GM23338 (cell line): ENCODE measurements at regions not wholly inside any gene's neighbourhood (a gene's known extent, or its start where the extent isn't known, plus 50 kb on each side); places are given as distances from the start of the nearest gene placed in this dataset.

Experiments used
- ATAC-seq: fragments of 200-7000 bp; cut with Tn5 transposase; 3 replicates; pipeline ENCODE4 v1.9.1; 2020
- DNase-seq: peaks from one replicate; pipeline ENCODE4 v3.0.0-alpha.2; 2015; ENCODE audit warnings: low spot score
- H2AFZ ChIP-seq: fragments of 200-600 bp; sonication (generic); 2 replicates; pipeline ENCODE4 v1.8.0; 2016; ENCODE audit warnings: antibody characterized with exemption, mild to moderate bottlenecking, moderate library complexity
- H3F3A ChIP-seq: fragments of 200-600 bp; sonication (generic); replicated peaks from 2 replicates; pipeline ENCODE4 v1.8.0; 2017; ENCODE audit warnings: antibody characterized with exemption, mixed run types, low read depth
- H3K27ac ChIP-seq: fragments of 200-600 bp; sonication (generic); 2 replicates; pipeline ENCODE4 v1.6.1; 2016; ENCODE audit warnings: low read depth
- H3K27me3 ChIP-seq: fragments of 200-600 bp; sonication (generic); 2 replicates; pipeline ENCODE4 v1.8.0; 2016; ENCODE audit warnings: mild to moderate bottlenecking, mixed run types, moderate library complexity; ENCODE audit not compliant: insufficient read depth
- H3K36me3 ChIP-seq: fragments of 200-600 bp; sonication (generic); 2 replicates; pipeline ENCODE4 v1.8.0; 2016; ENCODE audit warnings: mild to moderate bottlenecking; ENCODE audit not compliant: insufficient read depth
- H3K4me1 ChIP-seq: fragments of 200-600 bp; sonication (generic); 2 replicates; pipeline ENCODE4 v1.8.0; 2016; ENCODE audit warnings: mild to moderate bottlenecking, moderate library complexity; ENCODE audit not compliant: insufficient read depth
- H3K4me2 ChIP-seq: fragments of 200-600 bp; sonication (generic); 2 replicates; pipeline ENCODE4 v1.7.1; 2017; ENCODE audit warnings: mixed run types
- H3K4me3 ChIP-seq: fragments of 200-600 bp; sonication (generic); 2 replicates; pipeline ENCODE4 v1.6.1; 2016; ENCODE audit warnings: mixed run types
- H3K79me2 ChIP-seq: fragments of 200-600 bp; sonication (generic); replicated peaks from 2 replicates; pipeline ENCODE4 v1.8.0; 2017; ENCODE audit warnings: mild to moderate bottlenecking; ENCODE audit not compliant: insufficient read depth
- H3K9me2 ChIP-seq: fragments of 200-600 bp; sonication (generic); 2 replicates; pipeline ENCODE4 v1.8.0; 2017; ENCODE audit not compliant: insufficient read depth
- H4K20me1 ChIP-seq: fragments of 200-600 bp; sonication (generic); replicated peaks from 2 replicates; pipeline ENCODE4 v1.8.0; 2017; ENCODE audit warnings: mild to moderate bottlenecking; ENCODE audit not compliant: insufficient read depth
- H3K27ac Mint-ChIP-seq: 2 replicates; pipeline ENCODE4 v1.8.0; 2020; ENCODE audit warnings: inconsistent platforms, mild to moderate bottlenecking, moderate library complexity, mixed read lengths
- H3K27me3 Mint-ChIP-seq: 3 replicates; pipeline ENCODE4 v1.8.0; 2022; ENCODE audit warnings: low read depth, mild to moderate bottlenecking, moderate library complexity, mixed read lengths, inconsistent platforms; ENCODE audit not compliant: insufficient read depth, poor library complexity
- H3K36me3 Mint-ChIP-seq: 3 replicates; pipeline ENCODE4 v1.8.0; 2021; ENCODE audit warnings: low read depth, mild to moderate bottlenecking, inconsistent platforms, moderate library complexity, mixed read lengths
- H3K4me1 Mint-ChIP-seq: 3 replicates; pipeline ENCODE4 v1.8.0; 2020; ENCODE audit warnings: mild to moderate bottlenecking, inconsistent platforms, mixed read lengths
- H3K4me3 Mint-ChIP-seq: 3 replicates; pipeline ENCODE4 v1.8.0; 2021; ENCODE audit warnings: moderate library complexity, mild to moderate bottlenecking, inconsistent platforms, mixed read lengths
- H3K9me3 Mint-ChIP-seq: 3 replicates; pipeline ENCODE4 v1.8.0; 2020; ENCODE audit warnings: moderate library complexity, mild to moderate bottlenecking, inconsistent platforms, mixed read lengths
- CREB1 ChIP-seq: fragments of 250-450 bp; sonication (Bioruptor Pico); IDR thresholded peaks from 2 replicates; pipeline ENCODE4 v1.5.0; 2020; ENCODE audit warnings: low read depth, mild to moderate bottlenecking, moderate library complexity
- EZH2 ChIP-seq: fragments of 200-600 bp; sonication (generic); IDR thresholded peaks from one replicate; pipeline ENCODE4 v1.8.0; 2017; ENCODE audit warnings: antibody characterized with exemption, mild to moderate bottlenecking, low read depth; ENCODE audit not compliant: unreplicated experiment
- EZH2phosphoT487 ChIP-seq: fragments of 200-600 bp; sonication (generic); IDR thresholded peaks from one replicate; pipeline ENCODE4 v1.8.1; 2018; ENCODE audit warnings: antibody characterized with exemption; ENCODE audit not compliant: unreplicated experiment
- JUNB ChIP-seq: IDR thresholded peaks from one replicate; pipeline ENCODE4 v1.6.1; 2016; ENCODE audit warnings: antibody characterized with exemption; ENCODE audit not compliant: unreplicated experiment
- NANOG ChIP-seq: IDR thresholded peaks from 2 replicates; pipeline ENCODE4 v1.6.1; 2016; ENCODE audit warnings: antibody characterized with exemption, borderline replicate concordance
- POLR2AphosphoS5 ChIP-seq: IDR thresholded peaks from 2 replicates; pipeline ENCODE4 v1.6.1; 2016; ENCODE audit warnings: antibody characterized with exemption, low read depth
- STAT1 ChIP-seq: IDR thresholded peaks from one replicate; pipeline ENCODE4 v1.6.1; 2016; ENCODE audit warnings: antibody characterized with exemption; ENCODE audit not compliant: unreplicated experiment
- ZNF114 ChIP-seq: fragments of 250-450 bp; sonication (Bioruptor Pico); IDR thresholded peaks from 2 replicates; pipeline ENCODE4 v1.5.0; 2020; ENCODE audit warnings: mild to moderate bottlenecking, moderate library complexity
- ZNF331 ChIP-seq: fragments of 250-450 bp; sonication (Bioruptor Pico); IDR thresholded peaks from 2 replicates; pipeline ENCODE4 v1.5.0; 2020; ENCODE audit warnings: low read depth, mild to moderate bottlenecking, moderate library complexity
- TF ChIP-seq, protein P1 (sequence below): IDR thresholded peaks from one replicate; pipeline ENCODE4 v1.6.1; 2018; ENCODE audit warnings: antibody characterized with exemption; ENCODE audit not compliant: unreplicated experiment
- TF ChIP-seq, protein P2 (sequence below), 2 experiments: fragments of 200-600 bp in 1 of 2; sonication (generic) in 1 of 2; conservative IDR thresholded peaks; 2 replicates each; pipeline versions ENCODE4 v1.5.1 to v1.6.1; 2016 to 2017; ENCODE audit warnings: antibody characterized with exemption in 2 of 2, low read depth in 2 of 2, mild to moderate bottlenecking in 2 of 2, moderate library complexity in 1 of 2
- TF ChIP-seq, protein P3 (sequence below): fragments of 250-450 bp; sonication (Bioruptor Pico); IDR thresholded peaks from 2 replicates; pipeline ENCODE4 v1.5.0; 2020; ENCODE audit warnings: mild to moderate bottlenecking, moderate library complexity
- TF ChIP-seq, protein P4 (sequence below): IDR thresholded peaks from 2 replicates; pipeline ENCODE4 v1.6.1; 2016; ENCODE audit warnings: antibody characterized with exemption

DNA sequence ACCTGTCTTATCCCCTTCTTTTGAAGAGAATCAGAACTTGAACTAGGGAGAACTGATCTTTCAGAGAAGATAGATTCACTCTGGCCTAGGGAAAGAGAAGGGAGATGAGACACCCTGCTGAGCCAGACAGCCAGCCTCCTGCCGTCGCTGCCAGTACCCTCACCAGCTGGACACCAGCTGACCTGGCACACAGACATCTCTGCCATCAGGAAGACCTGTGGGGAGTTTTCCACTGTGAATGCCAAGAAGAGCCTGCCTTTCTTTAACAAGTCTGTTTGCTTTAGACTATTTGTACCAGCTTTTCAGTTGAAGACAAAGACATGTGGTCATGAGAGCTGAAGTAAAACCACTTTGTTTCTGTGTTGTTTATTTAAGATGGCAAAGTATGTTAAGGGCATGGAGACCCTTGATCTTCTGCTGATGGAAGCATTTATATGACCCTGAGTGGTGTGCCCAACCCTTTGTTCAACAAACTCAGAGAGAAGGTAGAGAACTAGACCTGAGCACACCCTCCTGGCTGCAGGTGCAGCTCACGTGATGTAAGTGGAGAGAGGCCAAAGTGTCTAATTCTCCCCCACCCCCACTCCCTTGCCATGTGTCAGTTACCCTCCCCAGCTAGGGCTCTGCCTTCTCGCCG lies 82.3 kb upstream of the SLC24A3 start:
- peaks cover 2% of the 10 kb centered on the region for H3K27me3 Mint-ChIP-seq
- 0 out of 3 replicates have a peak, but pooled peaks cover 5% of the 10 kb centered on the region for H3K36me3 Mint-ChIP-seq

More for the DNA sequence above, 82.3 kb upstream of the SLC24A3 start:
- Histone ChIP-seq H4K20me1 (no peaks in the 10 kb centered on the region), H3K4me3 (no peak overlapping the region), H3K9me2 (no peaks in the 10 kb centered on the region), H3K36me3 (no peaks in the 10 kb centered on the region), H3K27ac (no peak overlapping the region), H3K27me3 (no peaks in the 10 kb centered on the region), H2AFZ (no peak overlapping the region), H3K79me2 (no peaks in the 10 kb centered on the region), H3K4me1 (no peaks in the 10 kb centered on the region), H3F3A (no peaks in the 10 kb centered on the region), H3K4me2 (no peak overlapping the region)
- H3K27ac Mint-ChIP-seq, result no peak overlapping the region
- H3K4me1 Mint-ChIP-seq, result no peaks in the 10 kb centered on the region
- no peak for ATAC-seq
- DNase-seq, result no peak
- no peak for TF ChIP-seq EZH2
- TF ChIP-seq, protein P1, sequence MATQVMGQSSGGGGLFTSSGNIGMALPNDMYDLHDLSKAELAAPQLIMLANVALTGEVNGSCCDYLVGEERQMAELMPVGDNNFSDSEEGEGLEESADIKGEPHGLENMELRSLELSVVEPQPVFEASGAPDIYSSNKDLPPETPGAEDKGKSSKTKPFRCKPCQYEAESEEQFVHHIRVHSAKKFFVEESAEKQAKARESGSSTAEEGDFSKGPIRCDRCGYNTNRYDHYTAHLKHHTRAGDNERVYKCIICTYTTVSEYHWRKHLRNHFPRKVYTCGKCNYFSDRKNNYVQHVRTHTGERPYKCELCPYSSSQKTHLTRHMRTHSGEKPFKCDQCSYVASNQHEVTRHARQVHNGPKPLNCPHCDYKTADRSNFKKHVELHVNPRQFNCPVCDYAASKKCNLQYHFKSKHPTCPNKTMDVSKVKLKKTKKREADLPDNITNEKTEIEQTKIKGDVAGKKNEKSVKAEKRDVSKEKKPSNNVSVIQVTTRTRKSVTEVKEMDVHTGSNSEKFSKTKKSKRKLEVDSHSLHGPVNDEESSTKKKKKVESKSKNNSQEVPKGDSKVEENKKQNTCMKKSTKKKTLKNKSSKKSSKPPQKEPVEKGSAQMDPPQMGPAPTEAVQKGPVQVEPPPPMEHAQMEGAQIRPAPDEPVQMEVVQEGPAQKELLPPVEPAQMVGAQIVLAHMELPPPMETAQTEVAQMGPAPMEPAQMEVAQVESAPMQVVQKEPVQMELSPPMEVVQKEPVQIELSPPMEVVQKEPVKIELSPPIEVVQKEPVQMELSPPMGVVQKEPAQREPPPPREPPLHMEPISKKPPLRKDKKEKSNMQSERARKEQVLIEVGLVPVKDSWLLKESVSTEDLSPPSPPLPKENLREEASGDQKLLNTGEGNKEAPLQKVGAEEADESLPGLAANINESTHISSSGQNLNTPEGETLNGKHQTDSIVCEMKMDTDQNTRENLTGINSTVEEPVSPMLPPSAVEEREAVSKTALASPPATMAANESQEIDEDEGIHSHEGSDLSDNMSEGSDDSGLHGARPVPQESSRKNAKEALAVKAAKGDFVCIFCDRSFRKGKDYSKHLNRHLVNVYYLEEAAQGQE, result no peak
- TF ChIP-seq, protein P2, sequence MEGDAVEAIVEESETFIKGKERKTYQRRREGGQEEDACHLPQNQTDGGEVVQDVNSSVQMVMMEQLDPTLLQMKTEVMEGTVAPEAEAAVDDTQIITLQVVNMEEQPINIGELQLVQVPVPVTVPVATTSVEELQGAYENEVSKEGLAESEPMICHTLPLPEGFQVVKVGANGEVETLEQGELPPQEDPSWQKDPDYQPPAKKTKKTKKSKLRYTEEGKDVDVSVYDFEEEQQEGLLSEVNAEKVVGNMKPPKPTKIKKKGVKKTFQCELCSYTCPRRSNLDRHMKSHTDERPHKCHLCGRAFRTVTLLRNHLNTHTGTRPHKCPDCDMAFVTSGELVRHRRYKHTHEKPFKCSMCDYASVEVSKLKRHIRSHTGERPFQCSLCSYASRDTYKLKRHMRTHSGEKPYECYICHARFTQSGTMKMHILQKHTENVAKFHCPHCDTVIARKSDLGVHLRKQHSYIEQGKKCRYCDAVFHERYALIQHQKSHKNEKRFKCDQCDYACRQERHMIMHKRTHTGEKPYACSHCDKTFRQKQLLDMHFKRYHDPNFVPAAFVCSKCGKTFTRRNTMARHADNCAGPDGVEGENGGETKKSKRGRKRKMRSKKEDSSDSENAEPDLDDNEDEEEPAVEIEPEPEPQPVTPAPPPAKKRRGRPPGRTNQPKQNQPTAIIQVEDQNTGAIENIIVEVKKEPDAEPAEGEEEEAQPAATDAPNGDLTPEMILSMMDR (conservative IDR thresholded peaks at IDR 0.05; ENCODE audit: low read depth in 2 of 2), result no peak
- TF ChIP-seq JUNB, result no peak
- TF ChIP-seq, protein P3, sequence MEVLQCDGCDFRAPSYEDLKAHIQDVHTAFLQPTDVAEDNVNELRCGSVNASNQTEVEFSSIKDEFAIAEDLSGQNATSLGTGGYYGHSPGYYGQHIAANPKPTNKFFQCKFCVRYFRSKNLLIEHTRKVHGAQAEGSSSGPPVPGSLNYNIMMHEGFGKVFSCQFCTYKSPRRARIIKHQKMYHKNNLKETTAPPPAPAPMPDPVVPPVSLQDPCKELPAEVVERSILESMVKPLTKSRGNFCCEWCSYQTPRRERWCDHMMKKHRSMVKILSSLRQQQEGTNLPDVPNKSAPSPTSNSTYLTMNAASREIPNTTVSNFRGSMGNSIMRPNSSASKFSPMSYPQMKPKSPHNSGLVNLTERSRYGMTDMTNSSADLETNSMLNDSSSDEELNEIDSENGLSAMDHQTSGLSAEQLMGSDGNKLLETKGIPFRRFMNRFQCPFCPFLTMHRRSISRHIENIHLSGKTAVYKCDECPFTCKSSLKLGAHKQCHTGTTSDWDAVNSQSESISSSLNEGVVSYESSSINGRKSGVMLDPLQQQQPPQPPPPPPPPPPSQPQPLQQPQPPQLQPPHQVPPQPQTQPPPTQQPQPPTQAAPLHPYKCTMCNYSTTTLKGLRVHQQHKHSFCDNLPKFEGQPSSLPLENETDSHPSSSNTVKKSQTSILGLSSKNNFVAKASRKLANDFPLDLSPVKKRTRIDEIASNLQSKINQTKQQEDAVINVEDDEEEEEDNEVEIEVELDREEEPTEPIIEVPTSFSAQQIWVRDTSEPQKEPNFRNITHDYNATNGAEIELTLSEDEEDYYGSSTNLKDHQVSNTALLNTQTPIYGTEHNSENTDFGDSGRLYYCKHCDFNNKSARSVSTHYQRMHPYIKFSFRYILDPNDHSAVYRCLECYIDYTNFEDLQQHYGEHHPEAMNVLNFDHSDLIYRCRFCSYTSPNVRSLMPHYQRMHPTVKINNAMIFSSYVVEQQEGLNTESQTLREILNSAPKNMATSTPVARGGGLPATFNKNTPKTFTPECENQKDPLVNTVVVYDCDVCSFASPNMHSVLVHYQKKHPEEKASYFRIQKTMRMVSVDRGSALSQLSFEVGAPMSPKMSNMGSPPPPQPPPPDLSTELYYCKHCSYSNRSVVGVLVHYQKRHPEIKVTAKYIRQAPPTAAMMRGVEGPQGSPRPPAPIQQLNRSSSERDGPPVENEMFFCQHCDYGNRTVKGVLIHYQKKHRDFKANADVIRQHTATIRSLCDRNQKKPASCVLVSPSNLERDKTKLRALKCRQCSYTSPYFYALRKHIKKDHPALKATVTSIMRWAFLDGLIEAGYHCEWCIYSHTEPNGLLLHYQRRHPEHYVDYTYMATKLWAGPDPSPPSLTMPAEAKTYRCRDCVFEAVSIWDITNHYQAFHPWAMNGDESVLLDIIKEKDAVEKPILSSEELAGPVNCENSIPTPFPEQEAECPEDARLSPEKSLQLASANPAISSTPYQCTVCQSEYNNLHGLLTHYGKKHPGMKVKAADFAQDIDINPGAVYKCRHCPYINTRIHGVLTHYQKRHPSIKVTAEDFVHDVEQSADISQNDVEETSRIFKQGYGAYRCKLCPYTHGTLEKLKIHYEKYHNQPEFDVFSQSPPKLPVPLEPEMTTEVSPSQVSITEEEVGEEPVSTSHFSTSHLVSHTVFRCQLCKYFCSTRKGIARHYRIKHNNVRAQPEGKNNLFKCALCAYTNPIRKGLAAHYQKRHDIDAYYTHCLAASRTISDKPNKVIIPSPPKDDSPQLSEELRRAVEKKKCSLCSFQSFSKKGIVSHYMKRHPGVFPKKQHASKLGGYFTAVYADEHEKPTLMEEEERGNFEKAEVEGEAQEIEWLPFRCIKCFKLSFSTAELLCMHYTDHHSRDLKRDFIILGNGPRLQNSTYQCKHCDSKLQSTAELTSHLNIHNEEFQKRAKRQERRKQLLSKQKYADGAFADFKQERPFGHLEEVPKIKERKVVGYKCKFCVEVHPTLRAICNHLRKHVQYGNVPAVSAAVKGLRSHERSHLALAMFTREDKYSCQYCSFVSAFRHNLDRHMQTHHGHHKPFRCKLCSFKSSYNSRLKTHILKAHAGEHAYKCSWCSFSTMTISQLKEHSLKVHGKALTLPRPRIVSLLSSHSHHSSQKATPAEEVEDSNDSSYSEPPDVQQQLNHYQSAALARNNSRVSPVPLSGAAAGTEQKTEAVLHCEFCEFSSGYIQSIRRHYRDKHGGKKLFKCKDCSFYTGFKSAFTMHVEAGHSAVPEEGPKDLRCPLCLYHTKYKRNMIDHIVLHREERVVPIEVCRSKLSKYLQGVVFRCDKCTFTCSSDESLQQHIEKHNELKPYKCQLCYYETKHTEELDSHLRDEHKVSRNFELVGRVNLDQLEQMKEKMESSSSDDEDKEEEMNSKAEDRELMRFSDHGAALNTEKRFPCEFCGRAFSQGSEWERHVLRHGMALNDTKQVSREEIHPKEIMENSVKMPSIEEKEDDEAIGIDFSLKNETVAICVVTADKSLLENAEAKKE, result no peak
- no peak for TF ChIP-seq ZNF114 (CRISPR knock-in tag)
- TF ChIP-seq, protein P4, sequence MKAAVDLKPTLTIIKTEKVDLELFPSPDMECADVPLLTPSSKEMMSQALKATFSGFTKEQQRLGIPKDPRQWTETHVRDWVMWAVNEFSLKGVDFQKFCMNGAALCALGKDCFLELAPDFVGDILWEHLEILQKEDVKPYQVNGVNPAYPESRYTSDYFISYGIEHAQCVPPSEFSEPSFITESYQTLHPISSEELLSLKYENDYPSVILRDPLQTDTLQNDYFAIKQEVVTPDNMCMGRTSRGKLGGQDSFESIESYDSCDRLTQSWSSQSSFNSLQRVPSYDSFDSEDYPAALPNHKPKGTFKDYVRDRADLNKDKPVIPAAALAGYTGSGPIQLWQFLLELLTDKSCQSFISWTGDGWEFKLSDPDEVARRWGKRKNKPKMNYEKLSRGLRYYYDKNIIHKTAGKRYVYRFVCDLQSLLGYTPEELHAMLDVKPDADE, result no peak
- TF ChIP-seq NANOG, result no peak
- TF ChIP-seq STAT1, result no peak
- TF ChIP-seq CREB1 (CRISPR knock-in tag), result no peak
- TF ChIP-seq EZH2phosphoT487, result no peak
- no peak for TF ChIP-seq ZNF331 (CRISPR knock-in tag)
- TF ChIP-seq POLR2AphosphoS5, result no peak
- H3K4me3 Mint-ChIP-seq, result no peak overlapping the region
- H3K9me3 Mint-ChIP-seq, result peaks cover 8% of the 10 kb centered on the region; the same call in 2 of the 3 replicates
